SKM-1 treated with dmso at 0.1 percent for 144 hours (cell line): ENCODE measurements at regions not wholly inside any gene's neighbourhood (a gene's known extent, or its start where the extent isn't known, plus 50 kb on each side); places are given as distances from the start of the nearest gene placed in this dataset.

Experiments used
- DNase-seq: peaks from one replicate; lab custom pipeline; 2025; ENCODE audit not compliant: unreplicated experiment; lab: John Stamatoyannopoulos, UW

DNA sequence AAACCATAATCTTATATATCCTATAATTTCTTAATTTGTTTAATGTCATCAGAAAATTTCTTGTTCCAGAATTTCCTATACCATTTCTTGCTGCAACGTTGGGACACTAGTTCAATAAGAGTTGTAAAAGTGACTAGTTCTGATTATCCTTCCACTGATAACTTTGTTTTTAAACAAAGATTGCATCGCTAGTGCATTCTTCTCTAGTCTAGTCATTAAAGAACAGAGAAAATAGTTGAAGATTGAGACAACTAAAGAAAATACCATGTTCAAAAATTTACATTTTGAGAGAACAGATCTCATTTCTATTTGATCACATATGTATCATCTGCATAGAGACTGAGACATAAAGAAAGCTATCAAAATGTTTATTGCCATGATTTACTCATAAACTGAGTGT is 1888.2 kb downstream of the EFNA5 start:
- DNase-seq, result no peak

DNA sequence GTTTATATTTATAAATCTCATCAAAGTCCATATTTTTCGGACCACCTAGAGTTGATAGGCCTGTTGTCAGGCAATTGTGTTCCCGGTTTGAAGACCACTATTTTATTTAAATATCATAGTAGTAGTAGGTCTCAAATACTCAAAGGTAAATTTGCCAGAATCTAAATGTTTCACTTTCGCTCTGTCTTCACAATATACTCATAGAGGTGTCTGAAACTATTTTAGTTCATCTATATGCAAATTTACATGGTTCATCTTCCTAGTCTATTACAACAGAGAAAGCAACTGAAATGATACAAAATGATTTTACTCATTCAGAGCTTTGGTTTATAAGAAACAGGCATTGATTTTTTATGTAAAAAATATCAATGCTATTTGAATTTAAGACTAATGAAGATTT is 1897.5 kb downstream of the EFNA5 start:
- DNase-seq, result no peak

DNA sequence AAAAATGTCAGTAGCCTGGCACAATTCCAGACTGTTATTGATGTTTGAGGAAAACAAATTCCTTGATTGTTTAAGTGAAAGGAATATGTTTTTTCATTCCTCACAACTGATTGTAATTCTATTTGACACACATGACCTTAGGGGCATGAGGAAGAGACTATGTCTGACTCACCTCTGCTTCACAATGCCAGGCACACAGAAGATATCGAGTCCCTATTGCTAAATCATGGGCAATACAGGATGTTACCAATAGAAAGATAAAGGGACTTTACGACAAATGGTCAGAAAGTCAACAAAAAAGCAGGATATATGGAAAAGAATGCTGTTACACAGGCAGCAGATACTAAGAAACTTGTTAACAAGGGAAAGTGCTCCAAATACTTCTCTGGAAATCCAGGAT is 1903.5 kb downstream of the EFNA5 start:
- DNase-seq, result no peak

DNA sequence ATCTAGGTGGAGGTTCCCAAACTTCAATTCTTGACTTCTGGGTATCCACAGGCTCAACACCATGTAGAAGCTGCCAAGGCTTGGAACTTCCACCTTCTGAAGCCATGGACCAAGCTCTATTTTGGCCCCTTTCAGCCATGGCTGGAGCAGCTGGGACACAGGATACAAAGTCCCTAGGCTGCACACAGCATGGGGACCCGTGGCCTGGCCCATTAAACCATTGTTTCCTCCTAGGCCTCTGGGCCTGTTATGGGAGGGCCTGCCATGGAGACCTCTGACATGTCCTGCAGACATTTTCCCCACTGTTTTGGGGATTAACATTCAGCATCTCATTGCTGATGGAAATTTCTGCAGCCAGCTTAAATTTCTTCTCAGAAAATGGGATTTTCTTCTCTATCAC is 1908.0 kb downstream of the EFNA5 start:
- DNase-seq, result no peak

GRCh38 chr5:105754056-105754455 is 1916.7 kb downstream of the EFNA5 start:
- no peak for DNase-seq

DNA sequence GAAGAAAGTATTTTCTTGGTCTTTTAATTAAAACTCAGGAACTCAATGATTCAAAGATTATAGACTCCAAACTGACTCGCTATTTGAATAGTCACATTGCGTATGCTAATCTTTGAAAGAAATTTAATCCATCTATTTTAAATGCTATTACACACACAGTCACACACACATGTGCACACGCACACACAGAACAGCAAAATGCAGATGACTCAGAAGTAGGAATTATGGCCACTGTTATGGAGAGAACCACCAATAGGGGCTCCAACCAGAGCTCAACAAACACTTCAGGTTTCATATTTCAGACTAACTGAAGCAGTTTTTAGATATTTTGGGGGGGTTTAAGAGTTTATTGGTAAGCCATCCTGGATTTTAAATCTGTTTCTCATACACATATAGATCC is 1917.9 kb downstream of the EFNA5 start:
- no peak for DNase-seq

DNA sequence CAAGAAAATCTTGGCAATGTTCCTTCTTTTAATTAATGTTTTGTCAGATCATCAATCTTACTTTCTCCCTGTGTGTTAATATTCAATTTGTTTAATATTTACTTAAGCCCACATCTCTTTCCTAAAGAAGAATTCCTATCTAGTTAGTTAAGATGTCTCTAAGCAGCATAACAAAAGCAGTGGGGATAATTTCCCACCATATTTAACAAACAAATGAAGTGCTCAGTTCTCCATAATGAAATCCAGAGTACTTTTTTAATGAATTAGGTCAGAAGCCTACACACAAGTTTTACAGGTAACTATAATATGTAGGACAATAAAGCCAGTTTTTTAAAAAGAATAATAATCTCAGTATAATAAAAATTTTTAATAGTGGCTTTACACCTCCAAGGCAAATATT is 1918.8 kb downstream of the EFNA5 start:
- DNase-seq, result no peak

DNA sequence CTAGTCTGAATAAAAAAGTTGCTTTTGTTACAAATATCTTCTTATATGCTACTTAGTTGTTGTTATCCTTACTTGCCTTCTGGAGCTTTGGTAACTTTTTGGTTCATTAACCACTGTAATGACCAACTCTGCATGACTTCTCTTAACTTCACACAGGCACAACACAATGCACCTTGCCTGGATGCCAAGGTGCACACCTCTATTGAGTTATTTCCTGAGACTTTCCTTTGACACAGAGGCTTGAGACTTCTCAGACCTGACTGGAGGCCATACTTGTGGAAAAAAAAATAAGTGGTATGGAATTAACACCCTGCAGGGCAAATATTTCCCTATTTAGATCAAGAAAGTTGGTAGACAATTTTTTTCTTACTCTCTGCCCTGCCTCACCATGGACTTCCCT is 1925.6 kb downstream of the EFNA5 start:
- DNase-seq, result no peak

- DNase-seq, result no peak
These were observed 1930.5 kb downstream of the EFNA5 start for GRCh38 chr5:105740242-105740641.

DNA sequence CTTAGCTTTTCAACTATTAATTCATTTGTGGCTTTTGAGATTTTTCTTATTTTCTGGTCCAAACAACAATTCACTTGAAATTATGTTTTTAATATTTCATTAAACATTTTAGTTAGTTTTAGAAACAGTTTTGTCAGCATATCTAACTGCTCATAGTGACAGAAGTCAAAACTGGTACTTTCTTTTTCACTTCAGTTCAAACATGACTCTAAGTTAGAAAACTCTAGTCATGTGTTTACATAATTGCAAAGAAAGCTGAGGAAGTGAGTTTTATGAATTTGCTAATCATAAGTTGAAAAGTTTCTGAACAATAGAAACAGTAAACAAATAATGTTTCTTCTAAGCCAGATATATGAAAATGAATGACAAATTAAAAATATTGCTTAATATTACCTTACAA is 1931.0 kb downstream of the EFNA5 start:
- no peak for DNase-seq

GRCh38 chr5:105735704-105736103 is 1935.0 kb downstream of the EFNA5 start:
- no peak for DNase-seq

DNA sequence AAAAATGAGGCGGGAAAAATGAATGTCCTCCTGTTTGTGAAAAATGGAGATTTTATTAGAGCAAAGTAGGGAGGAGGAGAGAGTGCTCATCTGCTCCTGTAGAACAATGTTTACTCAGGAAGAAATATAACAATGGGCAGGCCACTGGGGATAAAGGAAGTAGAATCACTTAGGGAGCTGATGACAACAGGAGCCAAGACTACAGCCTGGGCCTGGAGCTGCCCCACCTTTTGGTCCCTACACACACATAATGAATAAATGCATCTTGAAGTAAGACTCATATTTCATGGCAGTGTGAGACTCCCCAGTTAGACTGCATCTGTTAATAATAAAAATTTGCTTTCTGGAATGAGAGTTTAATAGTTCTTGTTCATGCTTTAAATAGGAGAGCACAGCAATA is 1939.8 kb downstream of the EFNA5 start:
- no peak for DNase-seq

- no peak for DNase-seq
These were observed 1944.6 kb downstream of the EFNA5 start for GRCh38 chr5:105726093-105726492.

GRCh38 chr5:105708442-105708841 is 1962.3 kb downstream of the EFNA5 start:
- DNase-seq, result no peak

GRCh38 chr5:105702323-105702722 is 1968.4 kb downstream of the EFNA5 start:
- no peak for DNase-seq

DNA sequence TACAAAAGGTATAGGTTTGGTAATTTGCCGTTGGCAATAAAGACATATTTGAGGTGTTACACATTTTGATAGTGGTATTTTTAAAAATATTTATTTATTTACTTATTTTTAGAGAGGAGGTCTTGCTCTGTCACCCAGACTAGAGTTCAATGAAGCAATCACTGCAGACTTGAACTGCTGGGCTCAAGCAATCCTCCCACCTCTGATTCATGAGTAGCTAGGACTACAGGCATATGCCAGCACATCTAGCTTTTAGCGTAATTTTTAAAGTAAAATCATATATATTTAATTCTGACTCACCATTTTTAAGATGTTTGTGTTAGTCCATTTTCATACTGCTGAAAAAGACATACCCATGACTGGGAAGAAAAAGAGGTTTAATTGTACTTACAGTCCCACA is 1974.3 kb downstream of the EFNA5 start:
- DNase-seq, result no peak

GRCh38 chr5:105695941-105696340 is 1974.8 kb downstream of the EFNA5 start:
- no peak for DNase-seq

GRCh38 chr5:105689596-105689995 is 1981.1 kb downstream of the EFNA5 start:
- no peak for DNase-seq

DNA sequence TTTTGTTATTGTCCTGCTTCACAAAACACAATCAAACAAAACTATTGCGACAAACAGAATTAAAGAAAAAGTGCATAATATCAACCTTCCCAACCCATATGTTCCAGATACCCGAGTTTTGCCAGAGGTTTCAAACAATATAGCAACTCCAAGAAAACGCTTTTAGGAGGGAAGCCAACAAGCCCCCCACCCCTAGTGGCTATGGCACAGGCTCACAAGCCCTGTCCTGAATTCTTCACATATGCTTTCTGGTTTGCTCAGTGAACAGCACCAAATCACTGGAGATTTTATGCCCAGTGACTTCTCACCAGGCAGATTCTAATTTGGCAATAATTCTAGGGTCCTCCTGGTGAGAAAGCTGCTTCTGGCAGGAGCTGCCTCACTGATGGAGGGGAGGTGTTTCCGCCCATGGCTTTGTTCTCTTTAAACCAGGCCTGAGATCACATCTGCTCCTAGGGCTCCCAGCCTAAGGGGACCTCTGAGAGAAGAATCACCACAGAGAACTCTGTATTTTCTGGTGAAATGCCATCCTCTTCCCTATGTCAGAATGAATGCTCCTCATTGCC is 1982.4 kb downstream of the EFNA5 start:
- no peak for DNase-seq

DNA sequence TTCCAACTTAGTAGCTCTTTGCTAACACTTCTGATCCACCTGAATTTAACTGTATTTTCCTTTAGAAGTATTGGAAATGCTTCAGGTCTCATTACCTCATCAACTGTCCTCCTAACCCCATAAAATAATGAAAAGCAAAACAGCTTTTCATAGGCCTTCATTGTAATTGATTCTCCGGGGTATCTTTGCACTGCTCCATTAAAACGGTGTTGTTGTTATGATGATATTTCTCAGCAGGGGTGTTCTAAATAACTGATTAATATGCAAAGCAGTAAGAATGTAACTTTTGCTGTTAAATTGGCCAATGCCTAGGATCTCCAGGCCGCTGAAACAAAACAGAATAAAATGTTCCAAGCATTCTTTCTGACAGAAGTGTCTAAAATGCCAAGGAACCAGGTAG is 1983.2 kb downstream of the EFNA5 start:
- DNase-seq, result no peak

- DNase-seq, result no peak
These were observed 1984.9 kb downstream of the EFNA5 start for GRCh38 chr5:105685884-105686283.

GRCh38 chr5:105684799-105685198 is 1985.9 kb downstream of the EFNA5 start:
- DNase-seq, result no peak

DNA sequence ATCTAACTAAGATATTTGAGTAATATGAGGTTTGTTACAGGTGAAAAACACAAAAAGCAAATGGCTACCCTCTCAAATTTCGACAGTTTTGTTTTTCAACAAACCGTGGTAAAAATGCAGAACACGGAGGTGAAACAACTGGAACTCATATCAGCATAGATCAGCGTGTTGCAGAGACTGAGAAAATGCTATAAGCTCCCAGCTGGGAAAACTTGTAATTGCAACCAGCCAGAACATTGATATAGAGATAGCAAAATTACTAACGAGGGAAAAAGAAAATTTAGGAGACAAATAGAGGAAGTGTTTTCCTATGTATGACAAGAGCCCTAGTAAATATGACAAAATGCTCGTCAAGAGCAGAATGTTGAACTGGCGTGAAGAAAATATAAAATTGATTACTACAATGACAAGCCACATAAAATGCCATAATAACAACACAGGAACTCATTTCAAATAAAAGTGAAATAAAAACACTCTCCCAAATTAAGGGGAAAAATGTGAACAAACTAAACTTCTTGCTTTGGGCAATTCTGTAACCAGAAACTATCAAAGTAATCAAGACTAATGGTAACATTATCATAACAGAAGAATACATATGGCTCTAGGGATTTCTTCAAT is 1989.8 kb downstream of the EFNA5 start:
- DNase-seq, result no peak
